Left kidney (tissue), 1 donor: ENCODE measurements at regions not wholly inside any gene's neighbourhood (a gene's known extent, or its start where the extent isn't known, plus 50 kb on each side); places are given as distances from the start of the nearest gene placed in this dataset.
"Not testable (repeated sequence)": the region's sequence is repeated elsewhere in the genome, so short reads cannot be mapped to it uniquely, and the experiment has no call there.

Experiments
- DNase-seq: peaks from one replicate; pipeline ENCODE4 v3.0.0-alpha.2; 2013

DNA sequence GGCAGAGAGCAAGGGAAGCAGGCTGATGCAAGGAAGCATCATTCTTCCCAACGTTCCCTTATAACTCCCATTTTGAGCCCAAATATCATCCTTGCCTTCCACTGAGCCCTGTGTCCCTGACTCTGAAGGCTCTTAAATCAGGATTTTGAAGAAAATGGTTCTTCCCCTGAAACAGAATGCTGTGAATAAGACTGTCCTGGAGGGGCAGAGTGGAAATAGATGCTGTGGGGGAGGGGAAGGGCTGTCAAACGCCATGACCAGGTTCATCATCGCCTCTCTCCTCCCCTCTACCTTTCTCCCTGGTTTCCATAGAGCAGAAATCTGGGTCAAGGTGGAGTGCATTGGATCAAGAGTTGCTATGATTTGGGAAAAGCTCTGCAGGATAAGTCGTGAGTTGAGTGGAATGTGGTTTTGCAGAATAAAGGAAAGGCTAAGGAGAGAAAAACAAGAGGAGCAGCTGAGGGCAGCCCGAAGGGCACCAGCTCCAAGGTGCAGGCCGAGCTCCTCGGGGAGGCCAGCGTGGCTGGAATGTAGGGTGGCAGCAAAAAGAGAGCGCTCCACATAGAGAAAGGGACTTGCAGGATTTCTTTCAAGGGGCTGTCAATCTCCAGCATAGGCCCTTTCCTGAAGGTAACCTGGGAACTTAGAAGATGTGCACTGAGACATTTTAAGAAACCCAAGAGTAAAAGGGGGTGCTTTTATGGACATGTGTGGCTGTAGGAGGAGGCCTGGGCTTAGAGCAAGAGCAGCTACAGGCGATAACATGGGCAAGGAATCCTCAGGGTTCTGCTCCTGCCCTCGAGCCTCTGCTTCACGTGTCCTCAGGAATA lies 120.8 kb upstream of the CDYL start:
- DNase-seq, result no peak

DNA sequence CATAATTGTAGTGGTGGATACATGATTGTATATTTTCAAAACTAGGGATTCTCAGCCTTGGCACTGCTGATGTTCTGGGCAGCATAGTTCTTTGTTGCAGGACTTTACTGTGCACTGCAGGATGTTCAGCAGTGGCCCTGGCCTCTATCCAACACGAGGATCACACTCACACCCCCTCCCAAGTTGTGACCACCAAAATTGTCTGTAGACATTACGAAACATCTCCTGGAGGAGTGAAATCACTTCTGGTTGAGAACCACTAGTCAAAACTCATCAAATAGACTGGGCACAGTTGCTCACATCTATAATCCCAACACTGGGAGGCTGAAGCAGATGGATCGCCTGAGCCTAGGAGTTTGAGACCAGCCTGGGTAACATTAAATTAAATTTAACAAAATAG lies 123.1 kb upstream of the CDYL start:
- no peak for DNase-seq

DNA sequence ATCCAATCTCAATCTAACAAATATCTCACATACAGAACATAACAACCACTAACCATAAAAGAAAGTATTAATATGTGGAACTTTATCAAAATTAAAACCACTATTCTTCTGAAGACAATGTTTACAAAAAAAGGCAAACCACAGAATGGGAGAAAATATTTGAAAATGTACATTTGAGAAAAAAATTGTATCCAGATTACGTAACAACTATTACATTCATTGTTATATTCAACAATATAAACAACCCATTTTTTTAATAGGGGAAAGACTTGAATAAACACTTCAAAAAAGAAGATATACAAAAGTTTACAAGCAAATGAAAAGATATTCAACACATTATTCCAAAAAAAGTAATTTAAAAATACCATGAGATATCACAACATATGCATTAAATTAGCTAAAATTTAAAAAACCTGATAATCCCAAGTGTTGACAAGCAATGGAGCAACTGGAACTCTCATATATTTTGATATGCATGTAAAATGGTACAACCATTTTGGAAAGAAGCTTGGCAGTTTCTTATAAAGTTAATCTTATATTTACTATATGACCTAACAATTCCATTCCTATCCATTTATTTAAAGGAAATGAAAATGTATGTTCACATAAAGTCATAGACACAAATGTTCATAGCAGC lies 124.3 kb upstream of the CDYL start:
- no peak for DNase-seq

DNA sequence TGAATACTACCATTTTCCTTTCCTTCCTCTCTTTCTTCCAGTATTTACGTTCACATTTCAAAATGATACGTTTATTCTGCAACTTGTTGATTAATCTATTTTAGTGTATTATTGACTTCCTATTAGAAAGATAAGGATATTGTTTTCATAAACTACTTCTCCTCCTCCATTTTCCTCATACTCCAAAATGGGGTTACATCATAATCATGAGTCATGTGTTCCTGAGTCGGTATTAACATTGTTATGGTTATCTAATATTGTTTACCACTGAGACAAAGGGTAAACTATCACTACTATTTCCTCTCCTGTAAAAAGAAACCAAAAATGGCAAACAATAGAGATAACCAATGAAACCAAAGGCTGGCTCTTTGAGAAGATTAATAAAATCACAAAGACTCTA lies 126.5 kb upstream of the CDYL start:
- DNase-seq, result no peak

DNA sequence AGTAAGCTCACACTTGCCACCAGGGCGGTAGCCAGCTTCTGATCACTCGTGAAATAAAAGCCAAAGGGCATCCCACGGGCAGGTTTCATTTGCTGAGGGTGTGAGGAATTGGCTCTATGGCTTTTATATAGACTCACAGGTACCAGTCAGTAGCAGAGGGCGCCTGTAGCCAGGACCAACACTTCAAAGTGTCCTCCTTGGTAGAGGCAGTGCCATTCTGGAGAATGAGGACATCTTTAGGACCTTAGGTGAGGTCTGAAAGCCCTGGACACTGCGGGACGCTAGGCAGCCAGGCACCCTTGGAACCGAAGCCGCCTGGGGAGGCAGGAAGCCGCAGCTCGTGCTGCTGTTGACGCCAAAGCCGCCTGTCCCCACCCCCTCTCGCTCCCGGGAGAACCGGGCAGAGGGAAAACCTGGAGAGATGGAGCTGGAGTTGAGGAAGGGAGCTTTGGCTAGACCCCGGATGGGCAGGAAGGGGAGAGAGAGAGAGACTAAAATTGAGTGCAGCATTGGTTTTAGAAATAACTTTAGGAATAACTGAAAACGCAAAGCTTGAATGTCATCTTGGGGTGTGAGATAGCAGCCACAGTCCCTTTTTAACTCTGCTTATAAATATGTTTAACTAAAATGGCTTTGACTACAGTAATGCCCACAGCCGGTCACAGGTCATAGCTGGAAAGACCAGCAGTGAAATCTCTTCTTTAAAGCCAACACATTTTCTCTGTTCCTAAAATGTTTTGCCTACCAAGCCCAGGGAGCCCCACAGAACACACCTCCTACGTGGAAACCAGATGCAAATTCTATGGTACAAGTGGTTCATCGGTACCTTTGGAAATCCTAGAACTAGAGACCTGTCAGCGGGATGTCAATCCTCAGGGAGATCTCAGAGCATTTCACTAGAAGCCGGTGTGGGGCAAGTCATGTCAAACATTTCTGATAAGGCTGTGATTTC lies 128.5 kb upstream of the CDYL start:
- peak; percentile 87 for DNase-seq

DNA sequence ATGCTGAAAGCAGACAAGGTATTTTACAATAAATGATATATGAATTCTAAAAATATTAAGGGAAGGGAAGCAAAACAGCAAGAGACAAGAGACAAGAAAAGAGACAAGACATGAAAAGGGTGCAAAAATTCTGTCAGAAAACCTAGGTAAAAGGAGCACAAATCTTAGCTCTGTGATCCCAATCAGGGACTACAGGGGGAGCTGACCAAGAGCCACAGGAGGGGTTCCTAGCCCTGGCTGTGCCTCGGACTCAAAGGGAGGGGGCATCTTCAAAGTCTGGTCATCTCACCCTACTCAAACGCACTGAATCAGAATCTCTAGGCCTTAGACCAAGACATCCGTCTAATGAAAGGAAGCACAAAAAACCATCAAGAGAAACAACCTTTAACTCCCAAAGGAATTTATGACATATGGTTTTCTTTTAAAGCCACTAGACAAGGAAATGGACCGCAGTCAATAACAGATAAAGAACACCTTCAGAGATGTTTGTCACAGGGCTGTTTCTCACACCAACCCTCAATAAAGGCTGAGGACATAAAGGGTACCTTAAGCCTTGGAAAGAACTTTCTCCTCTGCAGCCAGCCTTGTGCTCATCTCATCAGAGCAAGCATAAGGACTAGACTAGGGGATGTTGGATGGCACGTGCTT lies 130.4 kb upstream of the CDYL start:
- DNase-seq, result no peak

DNA sequence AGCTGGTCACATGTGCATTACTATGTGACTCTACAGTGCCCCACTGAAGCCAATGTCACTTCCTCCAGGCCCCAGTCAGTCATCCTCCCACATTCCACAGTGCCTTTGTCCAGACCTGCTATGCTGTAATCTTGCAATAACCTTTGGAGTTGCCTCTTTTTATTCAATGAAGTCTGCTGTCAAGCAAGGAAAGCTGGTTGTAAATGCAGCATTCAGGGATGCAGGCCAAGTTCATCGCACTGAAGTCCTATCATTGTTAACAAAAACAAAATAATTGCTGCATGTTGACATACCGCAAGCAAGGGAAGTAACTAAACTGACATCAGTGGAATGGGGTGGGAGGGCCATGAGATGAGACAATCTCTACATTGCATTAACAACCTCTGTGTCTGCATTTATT lies 131.2 kb upstream of the CDYL start:
- no peak for DNase-seq

DNA sequence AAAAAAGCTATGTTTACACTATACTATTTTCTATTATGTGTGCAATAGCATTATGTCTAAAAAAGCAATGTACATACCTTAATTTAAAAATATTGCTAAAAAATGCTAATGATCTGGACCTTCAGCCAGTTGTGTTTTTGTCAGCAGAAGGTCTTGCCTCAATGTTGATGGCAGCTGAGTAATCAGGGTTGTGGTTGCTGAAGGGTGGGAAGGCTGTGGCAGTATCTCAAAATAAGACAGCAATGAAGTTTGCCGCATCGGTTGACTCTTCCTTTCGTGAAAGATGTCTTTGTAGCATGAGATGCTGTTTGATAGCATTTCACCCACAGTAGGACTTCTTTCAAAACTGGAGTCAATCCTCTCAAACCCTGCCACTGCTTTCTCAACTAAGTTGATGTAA lies 134.7 kb upstream of the CDYL start:
- DNase-seq, result no peak

DNA sequence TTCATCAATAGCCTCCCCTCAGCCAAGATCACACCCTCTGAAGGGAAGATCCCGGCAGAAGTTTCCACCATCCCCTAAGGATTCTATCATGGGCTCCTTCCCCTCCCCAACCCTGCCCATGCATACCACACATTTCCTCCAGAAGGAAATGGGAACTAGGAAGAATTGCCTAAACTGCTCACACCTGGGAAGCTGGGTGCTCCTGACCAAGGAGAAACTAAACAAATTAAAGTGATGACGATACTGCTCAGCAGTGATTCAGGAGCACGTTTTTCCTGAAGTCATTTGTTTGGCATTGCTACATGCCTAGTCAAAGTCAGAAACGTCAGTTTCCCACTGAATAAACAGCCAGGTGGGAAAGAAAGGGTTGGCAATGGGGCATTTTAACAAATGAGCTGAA lies 136.1 kb upstream of the CDYL start:
- DNase-seq, result no peak

DNA sequence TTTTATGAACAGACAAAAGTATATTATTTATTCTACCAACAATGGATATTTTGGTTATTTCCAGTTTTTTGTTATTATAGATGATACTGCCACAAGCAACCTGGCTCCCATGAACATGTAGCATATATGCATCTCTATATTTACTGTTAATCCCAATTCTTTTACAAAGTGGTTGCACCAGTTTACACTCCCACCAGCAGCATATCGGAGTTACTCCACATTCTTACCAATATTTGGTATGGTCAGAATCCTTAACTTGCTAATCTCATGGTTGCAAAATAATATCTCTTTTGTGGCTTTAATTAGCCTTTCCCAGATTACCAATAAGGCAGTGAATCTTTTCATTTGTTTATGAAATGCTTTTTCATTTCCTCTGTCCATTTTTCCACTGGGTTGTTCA lies 137.6 kb upstream of the CDYL start:
- DNase-seq, result no peak

DNA sequence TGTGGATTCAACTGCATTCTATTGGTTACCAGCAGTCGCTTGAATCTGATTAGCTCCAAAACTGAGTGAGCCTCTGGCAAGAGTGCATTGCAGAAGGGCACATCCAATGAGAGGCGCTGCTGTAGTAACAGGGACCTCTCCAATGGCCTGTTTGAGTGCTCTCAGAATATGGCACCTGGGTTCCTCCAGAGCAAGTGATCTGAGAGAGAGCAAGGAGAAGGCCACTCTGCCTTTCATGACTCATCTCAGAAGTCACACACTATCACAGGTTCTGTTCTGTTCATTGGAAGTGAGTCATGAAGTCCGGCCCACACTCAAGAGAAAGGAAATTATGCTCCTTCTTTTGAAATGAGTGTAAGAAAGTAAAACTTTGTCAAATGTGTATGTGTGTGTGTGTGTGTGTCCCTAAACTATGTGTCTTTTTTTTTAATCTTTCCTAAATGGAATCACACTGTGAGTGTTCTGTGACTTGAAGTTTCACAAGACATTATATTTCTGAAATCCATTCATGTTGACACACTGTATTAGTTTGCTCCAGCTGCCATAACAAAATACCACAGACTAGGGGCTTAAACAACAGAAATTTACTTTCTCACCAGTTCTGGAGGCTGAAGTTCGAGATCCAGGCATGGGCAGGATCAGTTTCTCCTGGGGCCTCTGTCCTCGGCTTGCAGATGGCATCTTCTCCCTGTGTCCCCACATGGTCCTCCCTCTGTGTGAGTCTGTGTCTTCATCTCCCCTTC lies 138.3 kb upstream of the CDYL start:
- no peak for DNase-seq

DNA sequence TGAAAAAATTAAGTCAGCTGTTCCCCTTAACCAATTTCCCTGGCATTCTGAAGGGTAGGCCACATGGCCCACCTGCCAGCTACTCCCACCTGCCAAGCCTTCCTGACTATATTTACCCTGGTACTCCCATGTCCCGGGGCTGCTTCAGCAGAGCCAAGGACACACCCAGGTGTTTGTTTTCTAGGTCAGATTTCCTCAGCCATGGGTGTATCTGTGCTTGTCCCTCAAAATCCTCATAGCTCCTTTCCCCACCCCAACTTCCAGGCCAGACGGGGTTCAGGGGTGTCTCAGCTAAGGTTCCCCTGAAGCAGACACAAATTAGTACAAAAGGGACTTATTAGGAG lies 139.4 kb upstream of the CDYL start:
- no peak for DNase-seq

DNA sequence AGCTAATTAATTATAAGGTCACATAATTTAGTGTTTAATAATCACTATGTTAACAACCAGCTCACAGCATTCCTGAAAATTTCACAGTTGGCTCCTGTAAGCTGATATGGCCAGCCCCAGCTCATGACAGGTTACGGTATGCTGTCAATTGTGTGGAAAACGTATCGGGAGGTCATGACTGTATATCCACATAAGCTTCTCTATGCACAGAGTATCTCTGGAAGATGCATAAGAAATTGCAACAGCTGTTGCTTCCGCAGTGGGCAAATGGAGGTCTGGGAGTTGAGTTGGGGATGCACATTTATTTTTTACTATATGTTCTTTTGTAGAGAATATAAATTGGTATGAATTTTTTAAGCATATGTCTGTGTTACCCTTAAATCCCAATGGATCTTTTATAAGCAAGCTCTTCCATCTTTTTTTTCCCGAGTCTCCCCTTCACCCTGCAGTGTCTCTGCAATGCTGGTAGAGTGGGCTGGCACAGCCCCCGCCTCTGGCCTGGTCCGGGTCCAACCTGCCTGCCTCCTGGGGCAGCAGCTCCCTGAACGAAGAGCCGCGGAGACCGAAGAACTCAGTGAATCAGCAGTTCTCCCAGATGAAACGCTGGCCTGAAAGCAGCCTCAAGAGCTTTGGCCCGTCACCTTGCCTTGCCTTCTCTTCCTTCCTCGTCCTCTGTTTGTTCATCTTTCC lies 139.9 kb upstream of the CDYL start:
- DNase-seq, result no peak

DNA sequence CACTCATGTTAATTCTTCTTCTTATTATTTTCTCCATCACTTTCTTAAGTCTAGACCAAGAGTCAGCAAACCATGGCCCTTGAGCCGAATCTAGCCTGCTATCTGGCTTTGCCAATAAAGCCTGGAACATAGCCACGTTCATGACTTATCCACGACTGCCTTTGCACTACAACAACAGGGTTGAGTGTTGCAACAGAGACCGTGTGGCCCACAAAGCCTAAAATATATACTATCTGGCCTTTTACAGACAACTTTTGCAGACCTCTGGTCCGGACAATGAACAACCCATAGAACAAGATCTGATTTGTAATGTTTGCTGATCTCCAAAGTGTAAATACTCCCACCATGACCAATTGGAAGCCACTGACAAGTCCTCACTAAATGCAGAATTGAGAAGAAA lies 140.5 kb upstream of the CDYL start:
- no peak for DNase-seq

DNA sequence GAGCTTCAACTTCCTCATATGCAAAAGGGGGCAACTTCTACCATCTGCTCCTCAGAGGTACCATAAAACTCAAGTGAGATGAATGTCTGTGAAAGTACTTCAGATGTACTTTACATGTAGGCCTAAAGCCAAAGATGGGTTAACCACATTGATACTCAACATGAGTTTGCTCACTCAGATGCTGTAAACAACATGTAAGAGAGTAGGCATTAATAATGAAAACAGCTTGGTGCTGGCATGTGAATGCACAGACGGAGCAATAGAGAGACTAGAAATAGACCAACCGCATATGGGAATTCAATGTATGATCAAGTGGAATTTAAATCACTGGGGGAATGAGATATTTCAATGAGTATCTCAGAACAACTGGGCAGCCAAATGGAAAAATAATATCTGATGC lies 143.8 kb upstream of the CDYL start:
- no peak for DNase-seq

DNA sequence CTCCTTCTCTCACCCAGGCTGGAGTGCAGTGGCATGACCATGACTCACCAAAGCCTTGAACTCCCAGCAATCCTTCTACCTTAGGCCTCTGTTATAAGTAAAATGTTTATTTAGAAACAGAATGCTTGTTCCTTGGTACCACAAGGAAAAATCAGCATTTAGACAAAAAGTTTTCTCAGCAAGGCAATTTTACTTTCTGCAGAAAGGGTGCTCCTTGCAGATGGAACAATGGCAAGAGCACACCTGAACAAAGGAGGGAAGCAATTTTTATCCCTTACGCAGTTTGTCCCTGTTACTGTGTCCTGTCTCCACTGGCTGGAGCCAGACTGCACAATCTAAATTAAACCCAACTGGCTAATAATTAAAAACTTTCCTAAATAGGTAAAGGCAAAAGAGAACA lies 146.4 kb upstream of the CDYL start:
- not testable (repeated sequence) for DNase-seq

DNA sequence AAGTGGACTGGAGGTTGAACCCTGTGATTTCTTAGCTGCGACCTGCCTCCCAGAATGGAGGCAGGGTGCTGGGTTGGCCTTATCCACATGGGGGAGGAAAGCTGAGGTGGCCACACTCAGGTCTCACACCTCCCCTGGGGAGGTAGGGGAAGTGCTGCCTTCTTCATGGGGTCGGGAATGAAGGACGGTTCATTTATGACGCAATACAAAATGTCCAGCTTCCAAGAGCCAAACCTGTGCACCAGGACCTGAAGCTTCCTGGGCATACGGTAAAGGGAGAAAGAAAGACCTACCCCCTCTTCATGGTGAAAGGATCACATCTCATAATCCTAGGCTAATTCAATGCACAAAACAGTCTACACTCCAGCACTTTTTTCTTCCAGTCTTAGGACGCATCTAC lies 150.6 kb upstream of the CDYL start:
- no peak for DNase-seq

DNA sequence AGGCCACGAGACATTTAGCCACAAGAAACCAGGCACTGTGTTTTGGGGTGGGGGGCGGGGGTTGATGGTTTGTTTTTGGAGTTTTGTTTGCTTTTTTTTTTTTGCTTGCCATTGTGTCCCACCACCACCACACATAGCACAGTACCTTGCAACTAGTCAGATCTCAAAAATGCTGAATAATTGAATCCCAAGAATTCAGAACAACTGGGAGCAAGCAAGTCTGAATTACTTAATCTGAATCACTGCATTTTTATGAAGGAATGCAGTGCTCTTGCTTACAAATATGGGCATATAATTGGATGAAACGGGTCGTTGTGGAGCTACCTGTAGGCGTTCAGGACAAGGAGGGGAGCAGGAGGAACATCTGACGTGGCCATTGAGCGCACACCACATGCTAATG lies 151.5 kb upstream of the CDYL start:
- DNase-seq, result no peak

DNA sequence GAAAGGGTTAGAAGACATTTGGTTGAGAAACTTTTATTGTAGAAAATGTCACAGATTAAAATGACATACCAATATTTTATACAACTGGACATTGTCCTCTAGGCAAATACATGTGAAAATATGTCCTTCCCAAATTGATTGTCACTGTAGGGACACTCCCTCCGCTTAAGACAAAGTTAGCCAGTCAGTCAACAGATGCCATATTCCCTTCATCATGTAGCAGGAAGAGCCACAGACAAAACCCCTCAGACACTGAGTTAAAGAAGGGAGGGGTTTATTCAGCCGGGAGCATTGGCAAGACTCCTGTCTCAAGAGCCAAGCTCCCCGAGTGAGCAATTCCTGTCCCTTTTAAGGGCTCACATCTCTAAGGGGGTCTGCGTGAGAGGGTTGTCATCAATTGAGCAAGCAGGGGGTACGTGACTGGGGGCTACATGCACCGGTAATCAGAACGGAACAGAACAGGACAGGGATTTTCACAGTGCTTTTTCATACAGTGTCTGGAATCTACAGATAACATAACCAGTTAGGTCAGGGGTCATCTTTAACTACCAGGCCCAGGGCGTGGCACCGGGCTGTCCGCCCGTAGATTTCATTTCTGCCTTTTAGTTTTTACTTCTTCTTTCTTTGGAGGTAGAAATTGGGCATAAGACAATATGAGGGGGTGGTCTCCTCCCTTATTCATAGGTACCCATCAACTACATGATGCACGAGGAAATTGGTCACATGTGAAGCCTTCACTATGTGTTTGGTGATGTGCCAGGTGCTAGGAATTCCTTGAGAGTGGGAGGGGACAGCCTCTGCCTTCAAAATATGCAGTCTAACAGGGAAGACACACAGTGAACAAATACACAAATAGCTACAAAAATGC lies 155.7 kb upstream of the CDYL start:
- no peak for DNase-seq

DNA sequence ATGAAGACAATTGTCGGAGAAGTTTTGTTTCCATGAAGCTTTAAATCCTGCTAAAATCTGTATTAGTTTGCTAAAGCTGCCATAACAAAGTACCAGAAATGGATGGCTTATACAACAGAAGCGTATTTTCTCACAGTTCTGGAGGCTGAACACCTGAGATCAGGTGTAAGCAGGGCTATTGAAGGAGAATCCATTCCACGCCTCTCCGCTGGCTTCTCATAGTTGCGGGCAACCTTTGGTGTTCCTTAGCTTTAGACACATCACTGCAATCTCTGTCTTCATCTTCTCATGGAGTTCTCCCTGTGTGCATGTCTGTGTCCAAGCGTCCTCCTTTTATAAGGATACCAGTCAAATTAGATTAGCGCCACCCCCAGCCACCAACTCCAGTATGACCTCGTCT lies 159.9 kb upstream of the CDYL start:
- DNase-seq, result no peak
